ENCODE measurements at regions not wholly inside any gene's neighbourhood (a gene's known extent, or its start where the extent isn't known, plus 50 kb on each side); places are given as distances from the start of the nearest gene placed in this dataset.
A peak's percentile ranks its signal among the peaks of the same experiment; 100 is the strongest.

DNA sequence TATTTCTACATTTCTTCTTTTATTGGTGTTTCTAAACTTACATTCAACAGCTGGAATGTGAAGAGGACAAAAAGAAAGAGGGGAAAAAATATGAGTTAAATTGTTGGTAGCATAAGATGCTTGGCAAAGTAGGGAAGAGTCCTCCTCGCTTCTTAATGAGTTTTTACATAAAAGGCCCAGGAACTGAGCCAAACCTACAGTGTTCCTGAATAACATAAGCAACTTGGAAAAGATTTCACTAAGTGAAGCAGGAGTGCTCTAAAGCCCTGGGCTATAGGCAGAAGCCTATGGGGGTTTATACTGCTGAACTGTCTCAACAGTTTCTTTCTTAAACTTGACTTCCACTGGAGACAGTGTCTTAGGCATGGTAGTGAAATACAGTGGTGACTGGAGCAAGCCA is 115.0 kb upstream of the USP25 start:
- Histone ChIP-seq H3K9ac (ENCODE audit: insufficient read depth, low read length, poor library complexity, severe bottlenecking) (no peak overlapping the region), H4K20me1 (ENCODE audit: insufficient read depth, low read length) (no peaks in the 10 kb centered on the region), H3K9me3 (replicated peaks in 1 of 2; ENCODE audit: control insufficient read depth in 1 of 2, insufficient read depth in 1 of 2, low read length in 2 of 2) (no peaks in the 10 kb centered on the region), H2AFZ (ENCODE audit: insufficient read depth, low read depth, low read length, poor library complexity, severe bottlenecking) (peak overlapping the region; percentile 7), H3K79me2 (ENCODE audit: insufficient read depth, low read length) (no peaks in the 10 kb centered on the region), H3K36me3 (replicated peaks in 1 of 2; ENCODE audit: control insufficient read depth in 1 of 2, insufficient read depth in 2 of 2, low read length in 2 of 2) (no peaks in the 10 kb centered on the region), H3K4me3 (replicated peaks in 1 of 3; ENCODE audit: low read depth in 2 of 3, low read length in 3 of 3) (no peak overlapping the region), H3K27ac (ENCODE audit: low read depth in 1 of 2, low read length in 2 of 2) (no peak overlapping the region), H3K27me3 (ENCODE audit: control insufficient read depth in 2 of 2, insufficient read depth in 2 of 2, low read length in 2 of 2) (no peaks in the 10 kb centered on the region), H3K4me1 (ENCODE audit: control insufficient read depth in 1 of 2, insufficient read depth in 2 of 2, low read length in 2 of 2) (no peaks in the 10 kb centered on the region), H3K4me2 (replicated peaks; ENCODE audit: extremely low read depth, low read length, poor library complexity, severe bottlenecking) (no peak overlapping the region)
- H3K9me3 Mint-ChIP-seq = peaks cover 0 to 13% (median 6%) of the 10 kb centered on the region in 7 donors
- 86% methylated on average over 1 of the region's 1 CpG for WGBS (ENCODE audit: insufficient coverage)
- H3K27ac Mint-ChIP-seq = no peak overlapping the region
- no peak for TF ChIP-seq CTCF (IDR thresholded peaks at IDR 0.05)
- intact Hi-C loops (cut with micrococcal nuclease) = no loop called here
- no peaks in the 10 kb centered on the region for H3K36me3 Mint-ChIP-seq
- no peak overlapping the region for H3K4me3 Mint-ChIP-seq
- no peak for DNase-seq
- no peaks in the 10 kb centered on the region for H3K4me1 Mint-ChIP-seq
- peaks cover 0 to 2% (median 0%) of the 10 kb centered on the region in 3 donors for H3K27me3 Mint-ChIP-seq (ENCODE audit: low read depth in 3 of 3)

DNA sequence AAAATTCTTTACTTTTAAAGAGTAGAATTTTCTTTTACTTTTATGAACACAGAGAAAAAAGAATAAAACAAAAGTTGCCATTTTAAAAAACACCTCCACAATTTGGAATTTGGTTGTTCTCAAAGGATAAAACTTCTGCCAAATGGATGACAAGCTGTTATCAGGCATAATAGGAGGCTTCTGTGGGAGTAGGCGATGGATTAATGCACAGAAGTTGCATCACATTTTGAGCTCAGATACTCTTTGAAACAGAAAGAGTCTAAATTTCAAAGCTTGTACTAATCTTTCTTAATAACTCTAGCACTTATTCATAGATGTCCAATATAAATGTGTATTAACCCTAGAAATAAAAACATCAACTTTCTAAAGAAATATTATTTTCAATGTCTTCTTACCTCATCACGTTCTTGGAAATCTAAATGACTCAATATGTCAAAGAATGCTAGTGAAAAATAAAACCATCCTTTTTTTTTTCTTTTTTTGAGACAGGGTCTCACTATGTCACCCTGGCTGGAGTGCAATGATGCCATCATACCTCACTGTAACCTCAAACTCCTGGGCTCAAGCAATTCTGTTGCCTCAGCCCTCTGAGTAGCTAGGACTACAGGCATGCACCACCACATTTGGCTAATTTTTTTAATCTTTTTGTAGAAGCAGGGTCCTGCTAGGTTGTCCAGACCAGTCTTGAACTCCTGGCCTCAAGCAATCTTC is 112.8 kb upstream of the USP25 start:
- Histone ChIP-seq H3K4me3 (replicated peaks in 1 of 3; ENCODE audit: low read depth in 2 of 3, low read length in 3 of 3) (no peak overlapping the region), H3K4me1 (ENCODE audit: control insufficient read depth in 1 of 2, insufficient read depth in 2 of 2, low read length in 2 of 2) (no peaks in the 10 kb centered on the region), H3K27me3 (ENCODE audit: control insufficient read depth in 2 of 2, insufficient read depth in 2 of 2, low read length in 2 of 2) (no peaks in the 10 kb centered on the region), H2AFZ (ENCODE audit: insufficient read depth, low read depth, low read length, poor library complexity, severe bottlenecking) (no peak overlapping the region), H4K20me1 (ENCODE audit: insufficient read depth, low read length) (no peaks in the 10 kb centered on the region), H3K79me2 (ENCODE audit: insufficient read depth, low read length) (no peaks in the 10 kb centered on the region), H3K9ac (ENCODE audit: insufficient read depth, low read length, poor library complexity, severe bottlenecking) (no peak overlapping the region), H3K27ac (ENCODE audit: low read depth in 1 of 2, low read length in 2 of 2) (no peak overlapping the region), H3K9me3 (replicated peaks in 1 of 2; ENCODE audit: control insufficient read depth in 1 of 2, insufficient read depth in 1 of 2, low read length in 2 of 2) (no peaks in the 10 kb centered on the region), H3K4me2 (replicated peaks; ENCODE audit: extremely low read depth, low read length, poor library complexity, severe bottlenecking) (no peak overlapping the region), H3K36me3 (replicated peaks in 1 of 2; ENCODE audit: control insufficient read depth in 1 of 2, insufficient read depth in 2 of 2, low read length in 2 of 2) (no peaks in the 10 kb centered on the region)
- H3K9me3 Mint-ChIP-seq = peaks cover 0 to 9% (median 0%) of the 10 kb centered on the region in 7 donors
- no peak for TF ChIP-seq CTCF (IDR thresholded peaks at IDR 0.05)
- no peak for DNase-seq
- no peaks in the 10 kb centered on the region for H3K4me1 Mint-ChIP-seq
- H3K4me3 Mint-ChIP-seq = no peak overlapping the region
- WGBS (ENCODE audit: insufficient coverage) = no CpG with 5 or more reads among the region's 2 CpGs
- H3K36me3 Mint-ChIP-seq = no peaks in the 10 kb centered on the region
- intact Hi-C loops (cut with micrococcal nuclease) = no loop called here
- no peak overlapping the region for H3K27ac Mint-ChIP-seq
- no peaks in the 10 kb centered on the region for H3K27me3 Mint-ChIP-seq (ENCODE audit: low read depth in 3 of 3)

Data from CD14-positive monocyte (primary cell).